Pulmonary artery endothelial cell (primary cell): ENCODE measurements at regions not wholly inside any gene's neighbourhood (a gene's known extent, or its start where the extent isn't known, plus 50 kb on each side); places are given as distances from the start of the nearest gene placed in this dataset.

Source experiments
- DNase-seq: peaks from one replicate; pipeline ENCODE4 v3.0.0-alpha.2; 2011; ENCODE audit warnings: low read depth, low spot score

GRCh38 chr14:73782623-73783022 lies 68.4 kb upstream of the PNMA1 start:
- no peak for DNase-seq

GRCh38 chr14:73780896-73781295 lies 66.7 kb upstream of the PNMA1 start:
- DNase-seq, result no peak

GRCh38 chr14:73780391-73780790 lies 66.2 kb upstream of the PNMA1 start:
- DNase-seq, result no peak

DNA sequence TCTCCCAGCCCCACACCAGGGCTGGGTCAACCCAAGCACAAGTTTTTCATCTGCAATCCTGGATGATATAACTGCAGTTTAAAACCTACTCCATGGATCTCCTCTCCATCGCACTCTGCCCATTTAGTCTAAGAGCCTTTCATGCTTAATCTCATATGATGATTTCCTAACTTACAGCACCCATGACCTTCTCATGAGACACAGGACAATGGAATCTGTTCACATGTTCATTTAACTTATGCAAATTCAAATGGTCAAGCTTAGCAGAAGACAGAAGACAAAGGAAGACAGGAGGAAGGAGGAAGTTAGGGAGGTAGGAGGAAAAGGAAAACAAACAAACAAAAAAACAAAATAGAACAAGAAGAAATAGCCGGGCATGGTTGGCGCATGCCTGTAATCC lies 64.6 kb upstream of the PNMA1 start:
- DNase-seq, result no peak

DNA sequence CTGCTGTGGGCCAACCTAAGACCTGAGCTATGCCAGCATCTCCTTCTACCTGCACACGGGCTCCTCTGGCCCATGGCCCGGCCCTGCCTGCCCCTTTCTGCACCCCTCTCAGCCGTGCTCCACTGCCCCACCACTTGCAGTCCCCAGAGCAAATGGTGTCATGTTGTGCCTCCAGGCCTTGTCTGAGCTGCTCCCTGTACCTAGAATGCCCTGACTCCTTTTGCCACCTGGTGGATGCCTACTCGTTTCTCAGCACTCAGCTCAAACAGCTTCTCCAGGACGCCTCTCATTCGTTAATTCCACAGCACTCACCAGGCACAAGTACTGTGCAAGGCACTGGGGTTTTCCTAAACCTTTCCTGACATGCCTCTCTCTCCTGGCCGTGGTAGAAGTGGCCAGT lies 63.2 kb upstream of the PNMA1 start:
- no peak for DNase-seq

DNA sequence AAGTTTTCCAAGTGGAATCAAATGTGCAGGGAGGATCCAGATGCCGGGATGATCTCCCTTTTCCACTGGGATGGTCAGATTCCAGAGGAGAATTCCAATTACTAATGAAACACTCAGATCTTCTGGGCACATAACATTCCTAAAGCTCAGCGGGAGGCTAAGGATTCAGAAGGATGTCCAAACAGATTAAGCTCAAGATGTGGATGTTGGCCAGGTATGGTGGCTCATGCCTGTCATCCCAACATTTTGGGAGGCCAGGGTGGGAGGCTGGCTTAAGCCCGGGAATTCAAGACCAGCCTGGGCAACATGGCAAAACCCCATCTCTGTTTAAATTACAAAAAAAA lies 62.0 kb upstream of the PNMA1 start:
- DNase-seq, result no peak

GRCh38 chr14:73775339-73776193 lies 61.4 kb upstream of the PNMA1 start:
- no peak for DNase-seq

DNA sequence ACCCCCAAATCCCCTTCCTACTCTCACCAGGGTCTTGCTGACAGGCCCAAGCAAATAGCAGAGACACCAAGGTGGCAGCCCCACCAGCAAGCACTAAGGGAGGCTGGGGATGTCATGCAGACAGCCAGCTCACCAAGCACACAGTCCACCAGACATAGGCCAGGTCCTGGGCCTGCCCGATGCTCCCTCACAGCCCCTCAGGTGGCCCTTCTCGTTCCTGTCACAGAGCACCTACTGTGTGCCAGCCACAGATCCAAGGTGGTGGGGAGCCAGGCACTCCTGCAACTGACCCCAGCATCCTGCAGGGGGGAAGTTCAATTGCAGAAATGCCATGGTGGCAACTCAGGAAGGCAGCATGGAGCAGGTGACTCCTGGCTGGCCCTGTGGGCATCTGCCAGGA lies 60.5 kb upstream of the PNMA1 start:
- no peak for DNase-seq

DNA sequence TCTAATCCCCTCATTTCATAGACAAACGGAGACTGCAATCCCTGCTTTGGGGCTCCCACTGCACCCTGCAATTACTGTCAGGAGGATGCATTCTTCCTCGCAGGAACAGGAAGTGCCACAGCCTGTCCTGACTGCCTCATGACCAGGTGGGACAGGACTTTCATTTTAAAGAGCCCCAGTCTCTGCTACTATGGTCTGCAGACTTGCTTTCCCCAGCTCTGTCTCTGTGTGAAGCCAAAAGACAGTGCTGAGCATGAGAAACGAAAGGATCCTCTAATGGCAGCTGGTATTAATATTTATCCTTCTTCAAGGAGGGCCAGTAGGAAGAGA lies 60.0 kb upstream of the PNMA1 start:
- no peak for DNase-seq

- no peak for DNase-seq
These were observed 59.5 kb upstream of the PNMA1 start for GRCh38 chr14:73773441-73774240.

GRCh38 chr14:73771848-73772638 lies 57.9 kb upstream of the PNMA1 start:
- DNase-seq, result no peak

GRCh38 chr14:73770977-73771847 lies 57.0 kb upstream of the PNMA1 start:
- DNase-seq, result no peak

GRCh38 chr14:73768107-73768506 lies 53.9 kb upstream of the PNMA1 start:
- no peak for DNase-seq

DNA sequence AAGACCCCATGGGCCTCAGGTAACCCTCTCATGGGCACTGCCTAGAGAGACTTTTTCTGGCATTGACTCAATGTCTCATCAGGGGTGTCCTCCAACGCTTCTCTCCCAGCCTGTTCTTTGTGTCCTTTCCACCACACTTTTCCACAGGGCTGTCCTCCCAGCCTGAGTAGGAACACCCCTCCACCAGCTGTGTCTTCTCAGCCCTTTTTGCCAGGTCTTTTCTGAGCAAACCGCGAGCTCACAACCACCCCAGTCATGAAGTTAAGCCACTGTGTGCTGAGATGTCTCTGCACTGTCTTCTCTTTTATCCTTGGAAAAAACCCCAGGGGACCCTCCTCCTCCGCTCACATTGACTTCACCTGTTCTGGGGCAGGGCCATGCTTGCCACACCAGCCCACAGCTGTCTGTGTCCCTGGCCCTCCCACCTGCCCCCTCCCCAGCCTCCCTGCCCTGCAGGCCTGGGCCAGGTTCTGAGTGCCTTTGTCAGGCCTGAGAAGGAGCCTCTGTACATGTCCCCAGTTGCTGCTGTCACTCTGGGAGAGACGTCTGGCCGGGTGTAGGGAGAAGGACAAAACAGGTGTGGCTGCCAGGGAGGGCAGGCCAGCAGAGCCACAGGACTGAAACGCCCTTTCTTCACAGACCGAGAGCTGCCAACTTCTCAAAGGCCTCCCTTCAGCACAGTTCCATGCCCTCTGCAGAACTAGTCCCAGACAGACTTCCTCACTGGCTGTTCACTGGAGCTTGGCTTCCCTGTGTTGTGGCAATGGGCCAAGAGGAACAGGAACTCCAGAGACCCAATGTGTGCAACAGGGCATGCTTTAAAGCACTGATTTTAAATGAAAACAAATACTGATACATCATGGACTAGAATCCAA lies 50.5 kb upstream of the PNMA1 start:
- DNase-seq, result no peak
